GM18861 (cell line): ENCODE measurements at regions not wholly inside any gene's neighbourhood (a gene's known extent, or its start where the extent isn't known, plus 50 kb on each side); places are given as distances from the start of the nearest gene placed in this dataset.

Source experiments
- ATAC-seq: cut with Tn5 transposase; IDR thresholded peaks from one replicate; pipeline ENCODE4 v1.9.1; 2021; ENCODE audit not compliant: unreplicated experiment

DNA sequence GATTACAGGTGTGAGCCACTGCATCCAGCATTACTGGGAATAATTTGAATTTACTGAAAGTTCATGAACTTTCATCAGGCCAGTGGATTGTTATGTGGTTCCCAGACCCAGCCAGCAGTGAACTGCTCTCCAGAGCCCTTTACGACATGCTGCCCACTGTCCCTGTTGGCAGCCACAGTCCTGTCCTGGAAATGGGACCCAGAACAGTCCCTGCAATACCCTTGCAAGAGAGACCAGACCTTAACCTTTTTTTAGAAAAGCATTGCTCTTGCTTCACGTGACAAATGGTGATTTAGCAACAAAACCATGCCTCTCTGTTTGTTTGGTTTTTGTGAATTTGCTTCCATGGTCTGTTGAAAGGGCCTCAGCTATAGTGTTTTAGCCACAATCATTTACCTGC lies 367.3 kb upstream of the C2CD4B start:
- ATAC-seq, result no peak

DNA sequence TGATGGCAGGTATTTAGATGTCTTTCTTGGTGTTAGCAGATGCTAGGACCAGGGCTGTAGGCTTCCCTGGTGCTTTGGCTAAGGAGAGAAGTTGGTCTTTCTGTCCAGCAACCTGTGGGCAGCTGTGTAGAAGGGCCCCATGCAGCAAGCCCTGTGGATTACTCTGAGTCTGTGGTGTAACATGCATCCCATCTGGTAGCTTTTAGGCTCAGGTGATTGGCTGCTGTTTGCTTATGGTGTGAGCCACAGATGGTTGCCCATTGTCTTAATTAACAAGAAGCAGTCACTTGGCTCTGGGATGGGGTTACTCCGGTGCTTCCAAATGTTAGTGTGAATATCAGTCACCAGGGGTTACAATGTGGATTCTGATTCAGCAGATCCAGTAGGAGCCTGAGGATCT lies 368.6 kb upstream of the C2CD4B start:
- ATAC-seq, result no peak

DNA sequence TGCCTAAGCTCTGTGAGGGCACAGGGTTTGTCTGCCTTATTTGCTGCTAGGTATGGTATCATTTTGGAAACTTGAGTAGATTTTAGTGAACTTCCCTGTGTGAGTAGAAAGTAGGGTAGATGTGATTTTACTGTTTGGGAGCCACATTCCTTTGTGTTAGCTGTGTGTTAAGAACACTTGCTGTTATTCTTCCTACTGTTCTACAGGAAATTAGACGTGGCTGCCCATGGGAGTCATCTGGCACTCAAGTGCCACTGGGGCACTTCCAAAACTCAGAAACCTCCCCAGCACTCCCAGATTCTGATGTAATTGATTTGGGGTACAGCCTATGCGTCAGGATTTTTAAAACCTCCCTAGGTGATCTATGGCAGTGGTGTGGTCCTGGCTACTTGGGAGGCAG lies 369.9 kb upstream of the C2CD4B start:
- no peak for ATAC-seq

DNA sequence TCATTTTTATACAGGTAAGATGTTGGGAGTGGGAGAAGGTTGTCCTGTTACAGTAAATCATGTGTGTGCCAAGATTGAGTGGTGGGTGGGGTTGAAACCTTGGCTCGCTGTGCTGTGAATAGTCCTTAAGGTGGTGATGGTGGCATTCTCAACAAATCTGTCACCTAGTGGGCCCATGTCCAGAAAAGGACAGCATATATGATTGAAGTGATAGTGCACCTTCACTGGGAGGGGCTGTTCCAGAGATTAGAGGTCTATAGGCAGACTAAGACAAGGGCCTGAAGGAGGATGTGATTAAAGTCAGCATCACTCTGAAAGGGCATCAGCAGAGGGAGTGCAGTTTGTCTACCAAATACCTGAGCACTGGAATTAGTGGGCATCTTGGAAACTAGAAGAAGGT lies 374.2 kb upstream of the C2CD4B start:
- no peak for ATAC-seq

DNA sequence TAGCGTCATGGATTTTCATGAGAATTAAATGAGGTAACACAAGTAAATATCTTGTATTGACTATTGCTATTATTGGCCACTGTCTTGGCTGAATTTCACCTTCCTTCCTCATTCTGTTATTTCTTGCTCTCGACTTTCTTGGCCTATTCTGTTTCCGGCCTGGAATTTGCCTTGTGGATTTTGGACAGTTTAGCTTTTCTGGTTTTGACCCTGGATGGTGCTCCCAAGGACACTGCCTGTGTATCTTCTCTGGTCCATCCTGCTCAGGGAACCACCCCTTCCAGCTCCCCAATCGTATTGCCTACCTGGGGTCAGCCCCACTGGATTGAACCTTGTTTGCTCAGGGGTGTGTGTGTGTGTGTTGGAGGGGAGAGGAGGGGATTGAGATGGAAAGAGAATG lies 376.2 kb upstream of the C2CD4B start:
- no peak for ATAC-seq

DNA sequence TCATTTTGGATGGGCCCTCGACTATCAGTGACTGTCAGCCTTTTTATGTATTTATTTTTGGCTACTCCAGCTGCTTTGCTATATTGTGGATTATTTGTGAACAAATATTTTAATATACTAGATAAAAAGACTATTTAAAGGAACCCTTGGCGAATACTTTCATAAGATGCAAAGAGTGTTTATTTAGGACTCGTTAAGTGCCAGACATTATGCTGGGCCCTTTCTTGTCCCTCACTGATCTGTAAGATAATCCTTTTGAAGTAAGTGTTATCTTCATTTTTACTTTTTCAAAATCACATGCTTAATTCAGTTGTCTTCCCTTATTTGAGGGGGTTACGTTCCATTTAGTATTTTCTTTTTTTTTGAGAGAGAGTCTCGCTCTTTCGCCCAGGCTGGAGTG lies 376.8 kb upstream of the C2CD4B start:
- ATAC-seq, result no peak

DNA sequence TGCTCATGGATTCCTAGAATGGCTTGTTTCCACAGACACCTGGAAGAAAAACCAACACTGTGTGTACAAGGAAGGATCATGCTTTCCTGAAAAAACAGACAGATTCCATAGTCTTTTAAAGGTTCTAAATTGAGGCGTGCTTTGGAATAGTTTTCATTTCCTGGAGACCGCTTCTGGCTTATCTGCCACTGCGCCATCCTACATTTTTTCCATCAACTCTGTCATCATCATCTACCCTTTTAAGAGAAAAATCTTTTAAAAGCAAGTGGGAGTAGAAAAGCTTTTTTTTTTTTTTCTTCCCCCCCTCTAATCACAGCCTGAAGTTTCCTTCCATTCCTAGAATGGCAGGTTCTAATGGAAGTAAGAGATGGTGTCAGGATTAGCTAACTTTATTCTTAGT lies 379.4 kb upstream of the C2CD4B start:
- no peak for ATAC-seq

DNA sequence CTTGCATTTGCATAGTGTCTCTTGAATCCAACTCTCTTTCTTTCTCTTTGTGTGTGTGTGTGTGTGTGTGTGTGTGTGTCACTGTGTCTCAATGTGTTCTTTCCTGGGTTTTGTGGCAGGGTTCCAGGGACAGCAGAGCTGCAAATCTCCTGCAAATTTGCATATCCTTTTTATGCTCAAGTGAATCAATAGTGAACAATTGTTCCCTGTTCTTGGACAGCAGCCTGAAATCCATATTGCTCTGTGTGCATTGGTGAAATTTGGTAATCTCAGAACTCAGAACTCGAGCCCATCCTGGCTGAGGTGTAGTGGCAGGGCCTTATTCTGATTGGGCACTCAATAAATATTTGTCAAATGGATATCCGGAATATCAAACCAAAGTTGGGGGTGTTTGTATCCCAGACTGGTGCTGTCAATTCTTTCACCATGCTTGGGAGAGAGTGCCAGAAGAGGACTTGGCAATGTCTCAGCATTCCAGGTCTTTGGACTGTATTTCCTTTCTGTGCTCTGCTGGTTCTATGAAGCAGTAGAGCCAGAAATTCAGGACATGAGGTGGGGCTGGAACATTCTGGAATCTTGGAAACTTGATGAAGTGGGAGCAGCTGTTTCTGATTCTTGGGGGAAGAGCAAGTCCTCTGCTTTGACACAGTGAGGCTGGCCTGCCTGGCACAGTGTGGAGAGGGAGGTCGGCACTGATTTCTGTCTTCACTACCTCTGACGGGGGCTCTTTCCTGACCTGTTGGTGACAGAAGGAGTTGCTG lies 380.6 kb upstream of the C2CD4B start:
- ATAC-seq, result no peak

DNA sequence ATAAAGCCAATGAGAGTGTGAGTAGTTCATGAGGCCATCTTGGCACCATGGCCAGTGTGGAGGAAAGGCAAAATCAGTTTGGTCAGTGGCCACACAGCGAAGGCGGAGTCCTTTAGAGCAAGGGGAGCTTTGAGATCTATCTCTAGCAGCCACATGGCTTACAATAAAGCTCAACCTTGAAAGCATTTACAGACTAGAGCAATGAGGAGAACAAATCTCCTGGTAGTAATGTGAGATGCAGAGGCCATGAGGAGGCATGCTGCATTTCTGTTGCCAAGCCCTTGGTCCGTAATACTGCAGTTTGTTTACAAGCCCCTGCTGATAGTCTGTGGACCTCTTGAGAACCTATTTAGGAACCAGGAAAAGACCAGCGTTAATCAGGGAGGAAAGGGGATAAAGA lies 381.5 kb upstream of the C2CD4B start:
- ATAC-seq, result no peak

DNA sequence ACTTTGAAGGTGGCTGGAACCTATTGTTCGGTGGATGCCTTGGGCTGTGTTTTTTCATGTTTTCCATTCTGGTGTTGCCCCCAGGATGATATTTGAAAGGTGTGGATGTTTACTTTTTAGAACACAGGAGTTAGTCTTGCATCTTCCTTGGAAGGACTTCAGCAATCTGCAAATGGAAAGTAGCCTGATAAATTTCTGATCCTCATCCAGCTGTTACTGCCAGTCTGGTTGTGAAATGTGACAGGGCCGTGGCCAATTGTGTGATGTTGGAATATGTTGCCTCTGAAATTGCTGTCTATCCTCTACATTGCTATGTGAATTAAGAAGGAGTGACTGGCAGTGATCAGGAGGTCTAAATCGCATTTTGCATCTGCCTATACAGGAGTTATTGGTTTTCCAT lies 382.5 kb upstream of the C2CD4B start:
- no peak for ATAC-seq

DNA sequence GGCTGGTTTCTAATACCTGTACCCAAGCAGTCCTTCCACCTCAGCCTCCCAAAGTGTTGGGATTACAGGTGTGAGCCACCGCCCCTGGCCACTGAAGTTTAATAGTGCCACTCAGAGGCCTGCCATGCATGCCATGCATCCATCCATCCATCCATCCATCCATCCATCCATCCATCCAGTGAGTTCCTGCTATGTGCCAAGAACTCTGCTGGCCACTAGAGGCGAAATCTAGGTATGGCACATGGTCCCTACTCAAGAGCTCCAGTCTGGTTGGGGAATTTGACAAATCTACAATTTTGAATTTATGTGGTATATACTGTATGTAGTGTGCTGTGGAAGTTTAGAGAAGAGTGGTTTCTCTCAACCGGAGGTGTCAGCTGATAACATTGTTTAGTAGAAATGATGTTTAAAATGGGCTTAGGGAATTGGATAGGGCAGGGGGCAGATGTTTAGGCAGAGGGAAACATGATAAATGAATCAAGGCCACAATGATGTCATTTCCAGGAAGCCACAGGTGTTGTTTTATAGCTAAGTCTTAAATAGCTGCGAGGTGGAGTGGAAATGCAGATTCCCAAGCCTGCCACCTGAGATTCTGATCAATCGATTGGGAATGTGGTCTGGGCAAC lies 384.4 kb upstream of the C2CD4B start:
- ATAC-seq, result no peak

DNA sequence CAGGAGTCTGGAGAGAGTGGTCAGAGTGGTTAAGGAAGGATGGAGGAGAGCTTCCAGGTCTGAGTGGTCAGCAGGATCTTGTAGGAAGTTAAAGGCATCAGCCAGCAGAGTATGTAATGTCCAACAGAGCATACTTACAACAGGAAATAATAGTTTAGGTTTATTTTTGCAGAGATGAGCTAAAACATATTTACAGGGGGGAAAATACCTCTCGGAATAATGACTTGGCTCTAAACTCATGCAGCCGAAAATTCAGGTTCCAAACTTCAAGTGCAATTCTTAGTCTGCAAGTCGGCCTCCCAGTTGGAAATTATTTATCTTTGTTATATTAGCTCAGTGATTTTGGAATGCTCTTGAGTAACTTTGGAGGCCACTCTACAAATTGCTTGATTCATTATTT lies 385.0 kb upstream of the C2CD4B start:
- ATAC-seq, result no peak

DNA sequence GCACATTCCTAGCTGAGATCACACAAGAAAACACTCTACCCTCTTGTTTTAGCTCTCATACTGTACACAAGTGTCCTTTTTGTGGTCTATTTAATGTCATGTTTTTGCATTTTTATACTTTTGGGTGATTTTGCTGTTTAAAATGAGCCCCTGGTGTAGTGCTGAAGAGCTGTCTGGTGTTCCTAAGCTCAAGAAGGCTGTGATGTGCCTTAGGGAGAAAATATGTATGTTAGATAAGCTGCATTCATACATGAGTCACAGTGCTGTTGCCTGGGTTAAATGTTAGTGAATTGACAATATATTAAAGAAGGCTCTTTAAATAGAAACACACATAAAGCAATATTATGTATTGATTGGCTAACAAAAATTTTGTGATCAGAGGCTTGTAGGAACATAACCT lies 387.4 kb upstream of the C2CD4B start:
- ATAC-seq, result no peak

DNA sequence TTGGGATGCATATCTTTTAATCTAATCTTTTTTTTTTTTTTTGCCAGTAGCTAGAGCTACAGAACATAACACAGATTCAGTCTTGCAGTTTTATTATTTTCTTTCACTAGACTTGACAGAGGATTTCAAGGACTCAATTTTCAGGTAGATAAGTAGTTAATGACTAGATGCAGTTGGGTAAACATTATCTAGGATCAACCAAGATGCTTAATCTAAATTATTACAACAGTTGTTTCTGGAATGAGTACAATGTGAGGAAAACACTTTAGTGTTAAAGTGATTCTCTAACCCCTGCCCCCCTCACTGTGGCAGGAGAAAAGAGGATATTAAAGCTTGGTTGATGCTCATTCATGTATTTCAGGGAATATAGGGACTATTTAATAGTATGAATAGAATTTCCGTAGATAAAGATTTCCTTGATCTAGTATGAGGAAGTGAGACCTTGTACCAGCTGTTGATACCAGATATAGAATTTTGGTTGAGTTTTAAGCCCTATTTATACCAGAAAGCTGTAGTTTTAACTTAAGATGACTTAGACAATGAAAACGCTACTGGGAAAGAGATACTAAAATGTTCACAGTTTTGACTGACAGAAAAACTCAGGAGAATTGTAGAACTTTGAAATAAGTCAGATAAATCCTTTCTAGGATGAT lies 389.0 kb upstream of the C2CD4B start:
- peak; percentile 65 for ATAC-seq

DNA sequence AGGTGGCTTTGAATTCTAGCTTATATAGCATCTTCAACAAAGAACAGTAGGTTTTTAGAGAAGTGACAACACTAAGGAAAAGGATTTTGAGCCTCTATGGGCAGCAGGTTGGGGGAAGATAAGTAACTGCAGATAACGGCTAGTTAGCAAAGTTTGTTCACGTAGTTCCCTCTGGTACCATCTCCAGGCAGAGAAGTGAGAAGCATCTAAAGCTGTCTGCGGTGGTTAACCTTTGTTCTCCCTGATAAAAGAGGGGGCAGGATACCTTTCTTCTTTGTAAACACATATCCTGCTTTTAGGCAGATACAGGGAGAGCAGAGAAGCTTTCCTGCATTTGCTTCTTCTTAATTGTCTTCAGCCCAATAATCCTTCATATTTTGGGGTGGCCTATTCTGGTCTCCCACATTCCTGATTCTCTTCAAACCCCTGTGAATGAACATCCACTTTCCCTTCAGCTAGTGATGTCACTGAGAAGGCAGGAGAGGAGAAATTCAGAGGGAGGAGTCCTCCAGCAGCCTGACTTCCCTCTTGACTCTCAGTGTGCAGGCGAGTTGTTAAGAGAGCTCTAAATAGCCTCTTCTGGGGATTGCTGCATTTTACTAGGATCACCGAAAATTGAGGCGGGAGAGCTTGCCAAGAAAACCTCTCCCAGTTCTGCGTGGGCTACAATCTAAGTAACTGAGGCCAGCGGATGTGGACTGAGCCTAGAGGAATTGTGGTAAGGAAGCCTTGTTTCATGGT lies 393.7 kb upstream of the C2CD4B start:
- no peak for ATAC-seq

DNA sequence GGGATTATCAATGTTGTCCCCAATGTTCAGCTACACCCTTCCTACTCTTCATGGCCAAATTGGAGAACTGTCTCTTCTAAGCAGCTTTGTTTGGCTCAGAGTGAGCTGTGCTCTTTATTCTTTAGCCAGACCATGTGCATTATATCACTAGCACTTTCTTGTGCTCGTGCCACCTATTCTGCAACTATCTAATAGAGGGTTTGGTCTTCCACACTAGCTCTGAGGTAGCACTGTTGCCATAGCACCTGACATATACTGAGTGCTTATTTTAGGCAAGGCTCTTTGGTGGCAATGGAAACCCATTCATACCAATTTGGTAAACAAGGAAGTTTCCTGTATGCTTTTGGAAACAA lies 394.3 kb upstream of the C2CD4B start:
- no peak for ATAC-seq

DNA sequence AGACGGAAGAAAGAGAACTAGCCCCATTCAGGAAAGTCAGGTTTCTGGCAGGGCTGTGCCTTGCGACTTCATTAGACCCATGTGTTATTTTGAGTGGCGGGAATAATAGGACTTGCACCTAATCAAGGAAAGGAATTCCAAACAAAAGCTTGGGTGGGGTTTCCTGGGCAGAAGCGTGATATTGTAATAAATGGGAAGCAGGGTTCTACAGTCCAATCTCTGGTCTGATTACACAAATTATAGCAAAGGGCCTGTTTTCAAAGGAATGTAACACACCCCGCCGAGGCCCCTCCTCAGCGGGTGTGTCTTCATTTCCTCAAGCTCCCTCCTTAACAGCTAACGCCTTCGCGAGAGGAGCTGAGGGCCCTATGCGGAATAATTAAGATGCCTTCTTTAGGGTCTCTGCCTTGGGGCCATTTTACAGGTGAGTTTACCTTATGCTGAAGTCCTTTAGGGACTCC lies 396.0 kb upstream of the C2CD4B start:
- ATAC-seq, result no peak

DNA sequence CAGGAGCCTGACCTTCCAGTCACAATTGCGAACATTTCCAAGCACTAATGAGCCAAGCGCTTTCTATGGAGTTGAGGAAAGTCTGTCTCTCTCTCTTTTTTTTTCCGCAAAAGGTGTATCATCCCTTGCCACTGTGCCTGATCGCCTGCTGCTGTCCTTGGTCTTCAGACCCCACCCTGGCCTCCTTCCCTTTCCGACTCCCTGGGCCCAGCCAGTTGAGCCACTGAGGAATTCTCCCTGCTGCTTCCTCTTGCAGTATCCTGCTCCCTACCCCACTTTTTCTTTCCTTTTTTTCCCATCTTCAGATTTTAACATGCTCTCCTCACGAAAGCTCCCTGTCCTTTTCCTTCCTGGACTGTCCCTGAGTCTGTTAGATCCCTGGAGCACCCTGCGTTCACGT lies 396.5 kb upstream of the C2CD4B start:
- ATAC-seq, result no peak

DNA sequence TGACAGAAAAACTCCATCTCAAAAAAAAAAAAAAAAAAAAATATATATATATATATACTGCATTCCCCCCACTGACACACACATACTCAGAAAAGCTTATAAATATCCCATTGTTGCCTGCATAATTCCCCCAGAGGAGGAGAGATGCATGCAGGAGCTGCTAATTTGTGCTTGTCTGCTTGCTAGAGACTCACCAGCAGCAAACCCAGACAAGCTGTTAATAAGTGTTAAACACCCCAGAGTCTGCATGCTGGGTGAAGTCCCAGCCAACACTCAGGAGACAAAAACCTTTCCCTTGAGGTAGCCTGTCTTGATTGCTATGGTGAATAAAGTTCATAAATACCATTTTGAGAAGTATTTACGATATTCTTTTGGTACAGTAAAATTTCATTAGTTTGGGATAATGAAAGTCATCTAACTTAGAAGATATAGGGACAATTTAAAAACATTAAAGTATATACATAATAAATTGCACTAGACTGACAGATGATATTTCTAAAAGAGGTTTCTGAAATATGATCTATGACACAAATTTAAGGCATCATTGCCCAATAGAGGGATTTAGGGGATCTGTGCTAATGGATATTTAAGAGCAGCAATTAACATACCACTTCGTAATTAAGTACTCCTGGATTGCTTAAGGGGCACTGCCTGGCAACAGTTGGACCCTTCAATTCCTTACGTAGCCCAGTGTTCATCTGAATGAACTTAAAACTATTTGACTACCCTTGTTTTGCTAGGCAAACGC lies 400.0 kb upstream of the C2CD4B start:
- no peak for ATAC-seq

DNA sequence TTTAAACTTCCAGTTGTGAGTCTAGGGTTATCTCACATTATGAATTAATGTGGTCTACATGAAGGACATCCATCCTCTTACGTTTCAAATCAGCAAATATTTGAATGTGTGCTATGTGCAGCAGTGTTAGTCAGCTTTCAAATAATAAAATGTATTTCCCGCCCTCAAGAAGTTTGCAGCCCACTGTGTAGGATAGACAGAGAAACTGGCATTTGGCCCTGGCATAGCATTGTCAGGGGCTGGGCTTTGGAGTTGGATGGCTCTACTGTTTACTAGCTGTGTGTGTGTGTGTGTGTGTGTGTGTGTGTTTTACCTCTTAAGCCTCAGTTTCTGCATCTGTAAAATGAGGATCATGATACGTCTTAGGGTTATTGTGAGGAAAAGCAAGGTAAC lies 400.5 kb upstream of the C2CD4B start:
- ATAC-seq, result no peak

DNA sequence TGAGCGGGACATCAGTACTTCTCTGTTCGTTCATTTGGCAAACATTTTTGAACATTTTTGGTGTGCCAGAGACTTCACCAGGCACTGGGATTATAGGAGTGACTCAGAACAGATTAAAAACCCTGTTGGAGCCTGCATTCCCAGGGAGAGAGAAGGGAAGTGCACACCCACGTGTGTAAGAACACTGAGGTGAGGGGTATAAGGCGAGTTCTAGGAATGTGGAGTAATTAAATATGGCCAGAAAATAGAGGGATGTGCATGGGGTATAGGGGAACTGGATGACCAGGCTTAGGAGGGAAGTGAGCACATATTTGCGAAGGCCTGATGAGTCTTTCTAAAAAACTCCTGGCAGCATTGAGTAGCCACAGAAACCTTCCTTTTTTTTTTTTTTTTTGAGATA lies 401.2 kb upstream of the C2CD4B start:
- no peak for ATAC-seq
